ENCODE measurements at regions not wholly inside any gene's neighbourhood (a gene's known extent, or its start where the extent isn't known, plus 50 kb on each side); places are given as distances from the start of the nearest gene placed in this dataset.

DNA sequence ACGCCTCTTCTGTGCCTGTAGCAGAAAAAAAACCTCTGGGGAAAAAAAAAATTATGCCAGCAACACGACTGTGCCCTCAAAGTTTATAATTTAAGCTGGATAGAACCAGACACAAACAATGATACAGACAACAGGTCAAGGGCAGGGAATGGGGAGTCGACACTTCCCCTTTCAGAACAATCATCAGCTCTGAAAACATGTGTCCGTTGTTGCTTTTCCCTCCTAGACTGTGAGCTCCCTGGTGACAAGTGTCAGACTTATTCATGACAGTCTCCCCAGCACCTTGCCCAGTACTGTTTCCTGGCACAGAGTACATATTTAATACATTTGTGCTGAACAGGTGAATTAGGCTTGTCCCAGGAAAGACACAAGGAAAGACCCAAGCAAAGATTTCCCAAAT is 178.3 kb downstream of the SOX9 start:
- TF ChIP-seq EZH2 (IDR thresholded peaks at IDR 0.05; ENCODE audit: borderline replicate concordance, low read depth, low read length, poor library complexity, severe bottlenecking) = no peak
- TF ChIP-seq, protein P1, sequence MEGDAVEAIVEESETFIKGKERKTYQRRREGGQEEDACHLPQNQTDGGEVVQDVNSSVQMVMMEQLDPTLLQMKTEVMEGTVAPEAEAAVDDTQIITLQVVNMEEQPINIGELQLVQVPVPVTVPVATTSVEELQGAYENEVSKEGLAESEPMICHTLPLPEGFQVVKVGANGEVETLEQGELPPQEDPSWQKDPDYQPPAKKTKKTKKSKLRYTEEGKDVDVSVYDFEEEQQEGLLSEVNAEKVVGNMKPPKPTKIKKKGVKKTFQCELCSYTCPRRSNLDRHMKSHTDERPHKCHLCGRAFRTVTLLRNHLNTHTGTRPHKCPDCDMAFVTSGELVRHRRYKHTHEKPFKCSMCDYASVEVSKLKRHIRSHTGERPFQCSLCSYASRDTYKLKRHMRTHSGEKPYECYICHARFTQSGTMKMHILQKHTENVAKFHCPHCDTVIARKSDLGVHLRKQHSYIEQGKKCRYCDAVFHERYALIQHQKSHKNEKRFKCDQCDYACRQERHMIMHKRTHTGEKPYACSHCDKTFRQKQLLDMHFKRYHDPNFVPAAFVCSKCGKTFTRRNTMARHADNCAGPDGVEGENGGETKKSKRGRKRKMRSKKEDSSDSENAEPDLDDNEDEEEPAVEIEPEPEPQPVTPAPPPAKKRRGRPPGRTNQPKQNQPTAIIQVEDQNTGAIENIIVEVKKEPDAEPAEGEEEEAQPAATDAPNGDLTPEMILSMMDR (conservative IDR thresholded peaks at IDR 0.05; ENCODE audit: low read depth, low read length) = no peak
- no peak overlapping the region for H3K27ac ChIP-seq (ENCODE audit: low read depth, low read length, poor library complexity, severe bottlenecking)
- H3K4me1 ChIP-seq (ENCODE audit: insufficient read depth, low read length, poor library complexity, severe bottlenecking) = peaks cover 3% of the 10 kb centered on the region
- no TSS peak for BruUV-seq (replicated peaks)
- POLR2A ChIA-PET (ENCODE audit: low non-redundant PET) = no interaction called here
- H3K9me3 ChIP-seq (ENCODE audit: low read depth, low read length, poor library complexity, severe bottlenecking) = no peaks in the 10 kb centered on the region
- no peaks in the 10 kb centered on the region for H3K27me3 ChIP-seq (replicated peaks; ENCODE audit: insufficient read depth, low read depth, low read length, poor library complexity)
- CTCF ChIA-PET = no interaction called here
- no peaks in the 10 kb centered on the region for H3K36me3 ChIP-seq (ENCODE audit: insufficient read depth, low read length, poor library complexity, severe bottlenecking)
- H3K4me3 ChIP-seq (ENCODE audit: low read depth, low read length, poor library complexity, severe bottlenecking) = no peak overlapping the region
- intact Hi-C loops (cut with micrococcal nuclease; ENCODE audit: unreplicated experiment) = no loop called here
- no peak for DNase-seq (ENCODE audit: low spot score)

DNA sequence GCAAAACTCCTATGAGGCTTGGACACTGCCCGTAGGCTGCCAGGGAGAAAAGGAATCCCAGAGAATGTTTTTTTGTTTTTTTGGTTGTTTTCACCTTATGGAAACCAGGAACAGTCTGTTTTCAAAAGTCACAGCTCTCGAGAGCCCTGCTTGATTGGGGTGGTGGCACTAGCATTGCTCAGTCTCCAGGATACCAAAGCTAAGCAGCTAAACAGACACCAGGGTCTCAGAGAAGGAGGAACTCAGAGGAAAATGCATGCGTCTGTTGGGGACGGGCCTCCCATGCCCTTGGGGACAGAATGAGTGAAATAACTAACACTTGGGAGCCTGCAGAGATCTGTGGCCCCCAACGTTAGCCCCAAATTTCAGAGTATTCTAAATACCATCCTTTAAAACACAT is 178.8 kb downstream of the SOX9 start:
- POLR2A ChIA-PET (ENCODE audit: low non-redundant PET) = no interaction called here
- DNase-seq (ENCODE audit: low spot score) = no peak
- Histone ChIP-seq H3K27me3 (replicated peaks; ENCODE audit: insufficient read depth, low read depth, low read length, poor library complexity) (no peaks in the 10 kb centered on the region), H3K9me3 (ENCODE audit: low read depth, low read length, poor library complexity, severe bottlenecking) (no peaks in the 10 kb centered on the region), H3K4me1 (ENCODE audit: insufficient read depth, low read length, poor library complexity, severe bottlenecking) (peaks cover 3% of the 10 kb centered on the region), H3K27ac (ENCODE audit: low read depth, low read length, poor library complexity, severe bottlenecking) (no peak overlapping the region), H3K36me3 (ENCODE audit: insufficient read depth, low read length, poor library complexity, severe bottlenecking) (no peaks in the 10 kb centered on the region), H3K4me3 (ENCODE audit: low read depth, low read length, poor library complexity, severe bottlenecking) (no peak overlapping the region)
- intact Hi-C loops (cut with micrococcal nuclease; ENCODE audit: unreplicated experiment) = no loop called here
- TF ChIP-seq, protein P1 (conservative IDR thresholded peaks at IDR 0.05; ENCODE audit: low read depth, low read length) = no peak
- no peak for TF ChIP-seq EZH2 (IDR thresholded peaks at IDR 0.05; ENCODE audit: borderline replicate concordance, low read depth, low read length, poor library complexity, severe bottlenecking)
- no TSS peak for BruUV-seq (replicated peaks)
- CTCF ChIA-PET = no interaction called here

DNA sequence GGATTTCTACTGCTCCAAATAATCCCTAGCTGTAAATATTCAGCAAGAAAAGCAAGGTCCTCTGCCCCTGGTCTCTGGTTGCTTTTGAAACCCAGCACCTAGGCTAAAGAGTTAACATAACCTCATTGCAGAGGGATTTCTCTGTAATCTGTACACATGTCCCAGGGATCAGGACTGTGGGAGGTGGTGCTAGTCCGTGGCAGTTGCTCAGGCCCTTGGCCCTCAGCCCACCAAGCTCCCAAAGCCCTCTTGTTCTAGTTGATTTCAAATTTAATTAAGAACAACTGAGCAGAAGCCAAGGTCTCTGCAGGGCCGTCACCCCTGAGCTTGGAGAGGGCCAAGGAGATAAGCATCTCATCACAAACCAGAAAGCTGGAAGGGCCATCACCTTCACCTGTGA is 181.1 kb downstream of the SOX9 start:
- intact Hi-C loops (cut with micrococcal nuclease; ENCODE audit: unreplicated experiment) = no loop called here
- Histone ChIP-seq H3K27me3 (replicated peaks; ENCODE audit: insufficient read depth, low read depth, low read length, poor library complexity) (no peaks in the 10 kb centered on the region), H3K9me3 (ENCODE audit: low read depth, low read length, poor library complexity, severe bottlenecking) (no peaks in the 10 kb centered on the region), H3K36me3 (ENCODE audit: insufficient read depth, low read length, poor library complexity, severe bottlenecking) (no peaks in the 10 kb centered on the region), H3K27ac (ENCODE audit: low read depth, low read length, poor library complexity, severe bottlenecking) (no peak overlapping the region), H3K4me1 (ENCODE audit: insufficient read depth, low read length, poor library complexity, severe bottlenecking) (no peaks in the 10 kb centered on the region), H3K4me3 (ENCODE audit: low read depth, low read length, poor library complexity, severe bottlenecking) (no peak overlapping the region)
- no peak for DNase-seq (ENCODE audit: low spot score)
- ChIA-PET POLR2A (ENCODE audit: low non-redundant PET) (no interaction called here), CTCF (no interaction called here)
- no TSS peak for BruUV-seq (replicated peaks)
- TF ChIP-seq EZH2 (IDR thresholded peaks at IDR 0.05; ENCODE audit: borderline replicate concordance, low read depth, low read length, poor library complexity, severe bottlenecking) = no peak
- TF ChIP-seq, protein P1 (conservative IDR thresholded peaks at IDR 0.05; ENCODE audit: low read depth, low read length) = no peak

All from A673 (cell line).